H9 (cell line): ENCODE measurements at regions not wholly inside any gene's neighbourhood (a gene's known extent, or its start where the extent isn't known, plus 50 kb on each side); places are given as distances from the start of the nearest gene placed in this dataset.

Experiments used
- DNase-seq: peaks from one replicate; pipeline ENCODE4 v3.0.0-alpha.2; 2017
- H2AFZ ChIP-seq: one replicate; pipeline ENCODE4 v1.6.1; 2013; ENCODE audit warnings: mild to moderate bottlenecking, low read length, control low read depth, moderate library complexity
- H2AK5ac ChIP-seq: 2 replicates; pipeline ENCODE4 v1.6.1; 2013; ENCODE audit warnings: low read length, control low read depth, mixed read lengths; ENCODE audit not compliant: insufficient read length
- H2BK120ac ChIP-seq: one replicate; pipeline ENCODE4 v1.6.1; 2013; ENCODE audit warnings: low read depth, mild to moderate bottlenecking, low read length, control low read depth, inconsistent platforms; ENCODE audit not compliant: poor library complexity, severe bottlenecking
- H2BK12ac ChIP-seq: 2 replicates; pipeline ENCODE4 v1.6.1; 2013; ENCODE audit warnings: low read length, control low read depth, mixed read lengths, low read depth; ENCODE audit not compliant: insufficient read length
- H2BK15ac ChIP-seq: 2 replicates; pipeline ENCODE4 v1.6.1; 2013; ENCODE audit warnings: low read depth, low read length, control low read depth
- H2BK20ac ChIP-seq: one replicate; pipeline ENCODE4 v1.6.1; 2013; ENCODE audit warnings: low read depth, mild to moderate bottlenecking, low read length, control low read depth, inconsistent platforms; ENCODE audit not compliant: poor library complexity, severe bottlenecking
- H2BK5ac ChIP-seq: 2 replicates; pipeline ENCODE4 v1.6.1; 2013; ENCODE audit warnings: low read length, control low read depth, mixed read lengths; ENCODE audit not compliant: insufficient read length
- H3K14ac ChIP-seq: 2 replicates; pipeline ENCODE4 v1.6.1; 2013; ENCODE audit warnings: low read length, control low read depth; ENCODE audit not compliant: insufficient read depth
- H3K18ac ChIP-seq: 2 replicates; pipeline ENCODE4 v1.6.1; 2013; ENCODE audit warnings: low read depth, mild to moderate bottlenecking, mixed read lengths, low read length, control low read depth; ENCODE audit not compliant: insufficient read length
- H3K23ac ChIP-seq: 2 replicates; pipeline ENCODE4 v1.6.1; 2013; ENCODE audit warnings: low read length, control low read depth, mixed read lengths, low read depth; ENCODE audit not compliant: insufficient read length
- H3K23me2 ChIP-seq: 2 replicates; pipeline ENCODE4 v1.6.1; 2013; ENCODE audit warnings: low read depth, mild to moderate bottlenecking, mixed read lengths, low read length, control low read depth; ENCODE audit not compliant: insufficient read length, poor library complexity, severe bottlenecking
- H3K27ac ChIP-seq: 2 replicates; pipeline ENCODE4 v1.5.1; 2013; ENCODE audit warnings: low read length, control low read depth, mixed read lengths, low read depth; ENCODE audit not compliant: insufficient read length
- H3K27me3 ChIP-seq: 2 replicates; pipeline ENCODE4 v1.6.1; 2013; ENCODE audit warnings: low read length, control low read depth, inconsistent platforms; ENCODE audit not compliant: insufficient read depth
- H3K4ac ChIP-seq: 2 replicates; pipeline ENCODE4 v1.6.1; 2013; ENCODE audit warnings: low read depth, mild to moderate bottlenecking, control low read depth, inconsistent platforms, low read length, moderate library complexity
- H3K4me1 ChIP-seq: 2 replicates; pipeline ENCODE4 v1.6.1; 2013; ENCODE audit warnings: low read length, control low read depth, inconsistent platforms; ENCODE audit not compliant: insufficient read depth
- H3K4me2 ChIP-seq: 2 replicates; pipeline ENCODE4 v1.6.1; 2013; ENCODE audit warnings: low read length, control low read depth, mixed read lengths; ENCODE audit not compliant: insufficient read length, insufficient read depth
- H3K56ac ChIP-seq: 2 replicates; pipeline ENCODE4 v1.6.1; 2013; ENCODE audit warnings: low read depth, mild to moderate bottlenecking, mixed read lengths, low read length, control low read depth; ENCODE audit not compliant: insufficient read length
- H3K79me1 ChIP-seq: 2 replicates; pipeline ENCODE4 v1.6.1; 2013; ENCODE audit warnings: low read depth, mild to moderate bottlenecking, moderate library complexity, low read length, control low read depth, inconsistent platforms; ENCODE audit not compliant: insufficient read depth, poor library complexity, severe bottlenecking
- H3K79me2 ChIP-seq: 2 replicates; pipeline ENCODE4 v1.6.1; 2013; ENCODE audit warnings: low read length, control low read depth, inconsistent platforms; ENCODE audit not compliant: insufficient read depth
- H3K9ac ChIP-seq: 2 replicates; pipeline ENCODE4 v1.6.1; 2013; ENCODE audit warnings: low read length, control low read depth, mixed read lengths; ENCODE audit not compliant: insufficient read length; ENCODE audit errors: extremely low read depth
- H3K9me3 ChIP-seq: one replicate; pipeline ENCODE4 v1.6.1; 2013; ENCODE audit warnings: low read depth, low read length, inconsistent platforms; ENCODE audit not compliant: control insufficient read depth
- H3T11ph ChIP-seq: one replicate; pipeline ENCODE4 v1.6.1; 2013; ENCODE audit warnings: mild to moderate bottlenecking, low read length, control low read depth, inconsistent platforms
- H4K20me1 ChIP-seq: one replicate; pipeline ENCODE4 v1.6.1; 2013; ENCODE audit not compliant: control insufficient read depth, insufficient read length, insufficient read depth
- H4K5ac ChIP-seq: 2 replicates; pipeline ENCODE4 v1.6.1; 2013; ENCODE audit warnings: low read depth, mild to moderate bottlenecking, mixed read lengths, low read length, control low read depth; ENCODE audit not compliant: insufficient read length
- H4K8ac ChIP-seq: replicated peaks from 2 replicates; pipeline ENCODE4 v1.6.1; 2013; ENCODE audit warnings: low read length, control low read depth, mixed read lengths, low read depth; ENCODE audit not compliant: insufficient read length
- H4K91ac ChIP-seq: 2 replicates; pipeline ENCODE4 v1.6.1; 2013; ENCODE audit warnings: low read depth, mild to moderate bottlenecking, moderate library complexity, mixed read lengths, low read length, control low read depth; ENCODE audit not compliant: insufficient read length
- H3K27ac Mint-ChIP-seq, 3 experiments: 2 replicates in 2 of 3; 3 replicates in 1 of 3; pipeline ENCODE4 v1.8.0; 2020 to 2021; ENCODE audit warnings: mixed read lengths in 3 of 3, mild to moderate bottlenecking in 1 of 3, moderate library complexity in 1 of 3
- H3K27me3 Mint-ChIP-seq: 2 replicates; pipeline ENCODE4 v1.8.0; 2021; ENCODE audit warnings: low read depth, mild to moderate bottlenecking, moderate library complexity, mixed read lengths
- H3K36me3 Mint-ChIP-seq, 3 experiments: 2 replicates in 2 of 3; 3 replicates in 1 of 3; pipeline ENCODE4 v1.8.0; 2020 to 2021; ENCODE audit warnings: low read depth in 3 of 3, mixed read lengths in 3 of 3; ENCODE audit not compliant: insufficient read depth in 1 of 3
- H3K4me1 Mint-ChIP-seq, 2 experiments: 2 replicates each; pipeline ENCODE4 v1.8.0; 2020; ENCODE audit warnings: mixed read lengths in 2 of 2
- H3K4me3 Mint-ChIP-seq, 2 experiments: 2 replicates in 1 of 2; 3 replicates in 1 of 2; pipeline ENCODE4 v1.8.0; 2020 to 2021; ENCODE audit warnings: mild to moderate bottlenecking in 2 of 2, mixed read lengths in 2 of 2, moderate library complexity in 1 of 2
- H3K9me3 Mint-ChIP-seq, 2 experiments: 2 replicates in 1 of 2; 3 replicates in 1 of 2; pipeline ENCODE4 v1.8.0; 2020; ENCODE audit warnings: mild to moderate bottlenecking in 2 of 2, mixed read lengths in 2 of 2, moderate library complexity in 1 of 2
- WGBS: extraction: QIAGEN DNeasy Blood & Tissue Kit; methylation state at CpG from one replicate; pipeline ENCODE4 v1.1.7; 2013; ENCODE audit warnings: missing lambda C conversion rate, low lambda C conversion rate, mixed read lengths; ENCODE audit not compliant: insufficient read length; ENCODE audit errors: extremely low coverage; 5-methylcytosine and 5-hydroxymethylcytosine counted together
- TF ChIP-seq, protein P1 (sequence below): fragments of 200-600 bp; sonication (generic); conservative IDR thresholded peaks from 3 replicates; pipeline ENCODE4 v1.8.0; 2021; ENCODE audit warnings: antibody characterized with exemption, mild to moderate bottlenecking

DNA sequence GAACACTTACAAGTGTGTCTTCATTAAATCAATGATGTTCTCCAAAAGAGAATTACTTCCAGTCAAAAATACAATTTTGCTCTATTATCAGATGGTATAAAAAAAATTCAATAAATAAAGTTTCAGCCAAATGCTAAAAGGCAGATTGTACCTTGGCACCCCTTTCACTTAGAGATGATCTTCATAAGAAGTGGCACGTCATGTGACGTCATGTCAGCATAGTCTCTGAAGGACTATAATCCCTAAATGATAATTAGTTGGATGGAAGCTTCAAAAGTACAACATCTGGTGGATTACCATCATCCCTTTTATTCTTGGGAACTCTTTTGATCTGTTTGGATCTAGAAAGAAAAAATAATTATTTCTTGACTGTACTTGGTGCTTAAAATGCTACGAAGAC lies 335.5 kb upstream of the EDNRB start:
- Histone ChIP-seq H3K9me3 (no peaks in the 10 kb centered on the region), H3K79me2 (no peaks in the 10 kb centered on the region), H2BK12ac (no peak overlapping the region), H3K18ac (no peak overlapping the region), H2AK5ac (no peak overlapping the region), H3K79me1 (no peaks in the 10 kb centered on the region), H2BK120ac (no peak overlapping the region), H3T11ph (no peak overlapping the region), H3K9ac (no peak overlapping the region), H3K27me3 (no peaks in the 10 kb centered on the region), H3K23ac (no peak overlapping the region), H2BK5ac (no peak overlapping the region), H2BK20ac (no peak overlapping the region), H3K23me2 (no peaks in the 10 kb centered on the region), H3K27ac (no peak overlapping the region), H3K4ac (no peak overlapping the region), H2AFZ (no peak overlapping the region), H2BK15ac (no peak overlapping the region), H3K4me1 (no peaks in the 10 kb centered on the region), H3K56ac (no peak overlapping the region), H4K20me1 (no peaks in the 10 kb centered on the region), H3K4me2 (no peak overlapping the region), H4K8ac (no peak overlapping the region), H4K5ac (no peak overlapping the region), H4K91ac (no peak overlapping the region), H3K14ac (no peak overlapping the region)
- no peak overlapping the region for H3K4me3 Mint-ChIP-seq
- no peaks in the 10 kb centered on the region; the same call in 1 of the 2 replicates for H3K27me3 Mint-ChIP-seq
- TF ChIP-seq, protein P1, sequence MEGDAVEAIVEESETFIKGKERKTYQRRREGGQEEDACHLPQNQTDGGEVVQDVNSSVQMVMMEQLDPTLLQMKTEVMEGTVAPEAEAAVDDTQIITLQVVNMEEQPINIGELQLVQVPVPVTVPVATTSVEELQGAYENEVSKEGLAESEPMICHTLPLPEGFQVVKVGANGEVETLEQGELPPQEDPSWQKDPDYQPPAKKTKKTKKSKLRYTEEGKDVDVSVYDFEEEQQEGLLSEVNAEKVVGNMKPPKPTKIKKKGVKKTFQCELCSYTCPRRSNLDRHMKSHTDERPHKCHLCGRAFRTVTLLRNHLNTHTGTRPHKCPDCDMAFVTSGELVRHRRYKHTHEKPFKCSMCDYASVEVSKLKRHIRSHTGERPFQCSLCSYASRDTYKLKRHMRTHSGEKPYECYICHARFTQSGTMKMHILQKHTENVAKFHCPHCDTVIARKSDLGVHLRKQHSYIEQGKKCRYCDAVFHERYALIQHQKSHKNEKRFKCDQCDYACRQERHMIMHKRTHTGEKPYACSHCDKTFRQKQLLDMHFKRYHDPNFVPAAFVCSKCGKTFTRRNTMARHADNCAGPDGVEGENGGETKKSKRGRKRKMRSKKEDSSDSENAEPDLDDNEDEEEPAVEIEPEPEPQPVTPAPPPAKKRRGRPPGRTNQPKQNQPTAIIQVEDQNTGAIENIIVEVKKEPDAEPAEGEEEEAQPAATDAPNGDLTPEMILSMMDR: no peak
- WGBS: no CpG with 5 or more reads among the region's 3 CpGs
- H3K27ac Mint-ChIP-seq: no peak overlapping the region
- no peak for DNase-seq
- H3K36me3 Mint-ChIP-seq: no peaks in the 10 kb centered on the region
- no peaks in the 10 kb centered on the region for H3K9me3 Mint-ChIP-seq
- peaks cover 7% of the 10 kb centered on the region in 2 experiments for H3K4me1 Mint-ChIP-seq
